Activated CD4-positive, alpha-beta T cell treated with anti-CD3 and anti-CD28 coated beads for 48 hours (primary cell): ENCODE measurements at regions not wholly inside any gene's neighbourhood (a gene's known extent, or its start where the extent isn't known, plus 50 kb on each side); places are given as distances from the start of the nearest gene placed in this dataset.
"Not testable (repeated sequence)": the region's sequence is repeated elsewhere in the genome, so short reads cannot be mapped to it uniquely, and the experiment has no call there.

Experiments
- DNase-seq: peaks from one replicate; pipeline ENCODE4 v3.0.0-alpha.2; 2020

GRCh38 chr12:61531195-61531594, 729.0 kb upstream of the USP15 start:
- DNase-seq, result no peak

DNA sequence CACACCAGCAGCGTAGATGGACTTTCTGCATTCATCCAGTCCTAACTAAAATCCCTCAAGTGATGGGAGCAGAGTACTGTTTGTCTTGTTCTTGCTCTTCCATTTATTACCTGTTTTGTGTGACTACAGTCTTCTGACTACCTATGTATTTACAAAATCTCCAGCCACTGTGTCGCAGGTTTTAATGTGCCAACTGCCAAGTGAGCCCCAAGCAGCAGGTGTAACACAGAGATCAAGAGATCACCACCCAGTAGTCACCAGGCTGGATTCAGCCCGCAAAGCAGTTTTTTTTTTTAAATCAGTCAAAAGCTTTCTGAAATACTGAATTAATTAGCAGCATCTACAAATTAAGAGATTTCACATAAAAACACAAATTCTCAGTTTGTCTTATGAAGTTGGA, 724.1 kb upstream of the USP15 start:
- no peak for DNase-seq

GRCh38 chr12:61536525-61536924, 723.7 kb upstream of the USP15 start:
- DNase-seq, result no peak

GRCh38 chr12:61538951-61539350, 721.3 kb upstream of the USP15 start:
- DNase-seq, result no peak

- no peak for DNase-seq
Observed at GRCh38 chr12:61542551-61542950, 717.7 kb upstream of the USP15 start.

DNA sequence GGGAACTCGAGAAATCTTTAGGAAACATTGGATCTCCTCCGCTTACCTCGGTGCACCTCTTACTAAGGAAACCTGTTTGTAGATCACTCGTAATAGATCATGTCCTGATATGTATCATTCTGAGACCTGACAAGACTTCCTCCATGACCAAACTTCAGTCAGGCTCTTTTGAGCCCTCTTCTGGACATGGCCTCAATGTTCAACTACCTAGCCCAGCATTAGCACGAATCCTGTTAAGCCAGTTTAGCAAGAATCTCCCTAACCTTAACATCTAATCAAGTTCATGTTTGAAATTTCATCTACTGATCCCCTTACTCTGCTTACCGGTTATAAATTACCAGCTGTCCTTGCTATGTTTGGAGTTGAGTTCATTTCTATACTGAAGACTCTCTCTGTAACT, 713.9 kb upstream of the USP15 start:
- DNase-seq, result no peak

DNA sequence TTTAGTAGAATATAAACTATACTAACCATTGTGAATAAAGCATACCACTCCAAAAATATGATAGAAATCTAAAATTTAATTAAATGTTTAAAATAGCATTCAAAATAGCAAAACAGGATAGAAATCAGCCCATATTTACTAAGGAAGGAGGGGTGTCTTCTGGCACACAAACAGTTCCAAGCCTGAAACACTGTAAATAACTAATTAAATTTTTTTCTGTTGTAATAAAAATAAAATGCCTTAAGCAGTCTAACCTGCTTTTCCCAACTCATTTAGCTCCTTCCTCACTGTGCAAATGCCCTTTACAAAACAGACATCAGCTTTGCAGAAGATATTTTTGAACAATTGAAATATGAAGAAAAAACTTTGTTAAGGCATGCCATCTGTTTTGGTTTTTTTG, 707.1 kb upstream of the USP15 start:
- DNase-seq, result no peak

GRCh38 chr12:61554268-61555008, 705.8 kb upstream of the USP15 start:
- DNase-seq, result no peak

DNA sequence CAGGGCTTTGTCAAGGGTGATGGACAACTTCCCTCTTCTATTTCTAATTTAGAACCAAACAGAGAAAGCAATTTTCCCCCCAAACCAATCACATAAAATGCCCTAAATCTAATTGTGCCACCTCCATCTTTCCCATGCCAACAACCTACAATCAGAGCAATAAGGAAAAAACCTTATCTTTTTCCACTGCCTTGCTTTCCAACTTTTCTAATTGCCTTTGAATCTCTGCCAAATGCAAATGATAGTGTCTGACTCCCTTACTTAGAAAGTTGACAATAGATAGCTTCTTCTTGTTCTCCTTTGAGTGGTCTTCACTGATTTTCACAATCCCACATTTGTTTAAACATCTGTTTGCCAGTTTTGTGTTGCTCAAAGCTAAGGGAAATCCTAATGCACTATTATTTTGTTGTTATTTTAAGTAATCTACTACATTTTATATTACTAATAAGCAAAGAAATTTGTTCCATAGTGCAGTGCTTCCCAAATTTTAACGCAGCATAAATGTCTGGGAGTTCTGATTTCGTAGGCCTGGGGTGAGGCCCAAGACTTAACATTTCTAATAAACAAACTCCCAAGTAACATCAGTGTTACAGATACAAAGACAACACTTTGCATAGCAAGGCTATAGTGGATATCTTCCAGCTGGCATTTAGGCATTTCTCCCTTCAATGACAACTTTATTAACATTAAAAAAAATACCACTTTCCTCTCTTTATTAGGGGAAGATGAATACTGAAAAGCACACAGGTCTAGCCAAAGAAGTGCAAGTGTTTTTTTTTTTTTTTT, 696.3 kb upstream of the USP15 start:
- no peak for DNase-seq

DNA sequence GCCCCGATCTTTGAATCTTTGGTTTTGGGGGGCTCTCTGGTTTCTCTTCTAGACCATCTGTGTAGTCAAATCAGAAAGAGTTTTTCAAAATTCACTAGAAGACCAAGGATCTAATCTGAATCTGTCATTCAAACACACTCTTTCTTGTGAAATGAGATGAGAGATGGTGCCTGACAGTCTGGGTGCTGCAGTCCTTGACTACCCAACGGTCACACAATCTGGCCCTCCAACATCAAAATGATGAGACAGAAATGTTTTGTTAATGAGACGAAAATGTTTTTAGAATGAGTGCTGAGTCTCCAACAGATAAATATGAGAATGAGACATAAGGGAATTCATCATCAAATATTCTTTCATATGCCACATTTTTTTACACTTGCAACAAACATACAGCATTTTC, 695.7 kb upstream of the USP15 start:
- DNase-seq, result no peak

GRCh38 chr12:61566183-61566582, 694.0 kb upstream of the USP15 start:
- DNase-seq, result no peak

GRCh38 chr12:61574339-61574738, 685.9 kb upstream of the USP15 start:
- no peak for DNase-seq

GRCh38 chr12:61584943-61585342, 675.3 kb upstream of the USP15 start:
- DNase-seq, result no peak

GRCh38 chr12:61590864-61591263, 669.3 kb upstream of the USP15 start:
- DNase-seq, result not testable (repeated sequence)

DNA sequence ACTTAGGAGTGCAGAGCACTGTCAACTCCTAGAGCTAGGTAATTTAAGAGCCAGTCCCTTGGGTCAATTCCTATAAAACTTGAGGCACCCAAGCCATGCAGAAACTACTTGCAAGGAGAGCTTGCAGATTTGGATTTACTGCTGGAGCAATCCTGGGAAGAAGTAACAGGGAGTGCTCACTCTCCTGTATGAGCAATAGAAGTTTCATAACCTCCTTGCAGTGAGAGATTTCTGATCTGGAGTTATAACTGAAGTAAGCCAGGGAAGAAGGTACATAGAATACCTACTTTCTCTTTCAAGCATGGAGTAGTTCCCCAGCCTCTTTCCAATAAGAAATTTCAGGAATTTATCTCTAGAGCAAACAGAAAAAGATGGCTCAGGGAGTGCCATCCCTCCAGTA, 650.1 kb upstream of the USP15 start:
- DNase-seq, result no peak

GRCh38 chr12:61629702-61630101, 630.5 kb upstream of the USP15 start:
- no peak for DNase-seq

DNA sequence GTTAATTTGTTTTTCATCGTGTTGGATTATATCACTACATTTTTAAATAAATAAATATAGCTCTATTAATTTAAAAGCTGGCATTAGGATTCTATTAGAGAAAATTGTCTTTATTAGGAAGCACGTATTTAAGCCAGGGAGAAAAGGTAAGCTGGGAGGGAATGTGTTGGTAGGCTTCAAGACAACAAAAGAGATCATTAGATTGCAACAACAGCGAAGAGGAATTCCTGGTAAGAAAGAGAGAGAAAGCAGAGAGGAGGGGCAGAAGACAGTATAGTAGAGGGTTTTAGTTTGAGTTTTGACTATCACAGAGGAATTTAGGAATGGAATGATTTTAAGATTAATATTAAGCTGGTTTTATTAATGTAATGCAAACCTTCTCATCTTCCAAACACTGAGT, 613.6 kb upstream of the USP15 start:
- DNase-seq, result no peak

- no peak for DNase-seq
Observed at GRCh38 chr12:61647566-61647965, 612.6 kb upstream of the USP15 start.

GRCh38 chr12:61652265-61652664, 607.9 kb upstream of the USP15 start:
- no peak for DNase-seq

DNA sequence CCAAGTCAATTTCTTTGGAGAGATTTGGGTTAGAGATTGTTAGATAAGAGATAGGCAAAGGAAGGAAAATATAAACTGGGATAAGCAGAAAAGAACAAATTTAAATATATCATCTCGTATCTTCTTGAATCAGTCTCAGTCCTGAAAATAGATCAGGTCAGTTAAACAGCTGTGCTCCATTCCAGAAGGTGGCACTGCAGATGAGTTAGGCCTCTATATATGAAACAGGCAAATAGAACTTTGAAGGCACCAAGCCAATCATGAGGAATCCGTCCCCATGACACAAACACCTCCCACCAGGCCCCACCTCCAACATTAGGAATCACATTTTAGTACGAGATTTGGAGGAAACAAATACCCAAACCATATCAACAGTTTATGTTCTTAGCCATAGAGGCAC, 605.5 kb upstream of the USP15 start:
- no peak for DNase-seq

DNA sequence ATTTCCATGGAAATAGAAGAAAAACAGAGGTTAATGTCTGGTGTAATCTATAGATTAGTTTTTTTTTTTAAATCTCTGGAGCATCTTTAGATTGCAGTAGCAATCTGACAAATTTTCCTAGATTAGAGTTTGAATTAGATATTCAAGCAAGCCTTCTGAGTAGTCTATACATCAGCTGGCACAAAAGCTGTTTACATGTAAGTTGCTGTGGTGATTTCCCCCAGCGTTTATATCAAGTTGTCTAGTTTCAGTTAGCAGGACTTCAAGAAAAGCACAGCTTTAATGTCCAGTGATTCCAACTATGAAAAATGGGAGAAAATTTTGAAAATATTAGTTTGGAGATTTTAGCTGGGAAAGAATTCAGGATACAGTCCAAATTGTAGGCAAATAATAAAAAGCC, 605.0 kb upstream of the USP15 start:
- no peak for DNase-seq

DNA sequence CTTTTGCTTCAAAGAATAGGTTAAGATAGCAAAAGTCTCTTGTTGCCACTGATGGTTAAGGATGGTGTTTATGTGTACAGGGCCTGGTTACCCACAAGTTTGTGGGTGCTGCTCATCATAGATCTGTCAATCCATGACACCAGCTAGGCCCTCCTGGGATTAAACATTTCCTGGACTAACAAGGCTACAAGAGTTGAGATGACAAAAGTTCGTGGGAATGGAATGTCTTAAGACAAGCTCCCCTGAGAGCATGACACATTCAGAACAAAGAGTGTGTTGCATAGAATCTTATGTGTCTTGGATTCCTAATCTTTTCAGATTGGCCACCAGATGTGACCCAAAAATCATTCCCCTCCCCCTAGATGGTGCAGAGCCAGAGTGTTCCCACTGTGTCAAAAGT, 592.5 kb upstream of the USP15 start:
- DNase-seq, result no peak

GRCh38 chr12:61676520-61676919, 583.7 kb upstream of the USP15 start:
- DNase-seq, result no peak

- no peak for DNase-seq
Observed at GRCh38 chr12:61687407-61687806, 572.8 kb upstream of the USP15 start.

- no peak for DNase-seq
Observed at GRCh38 chr12:61694214-61694613, 566.0 kb upstream of the USP15 start.
